Adipocyte (in vitro differentiated cells): ENCODE measurements at regions not wholly inside any gene's neighbourhood (a gene's known extent, or its start where the extent isn't known, plus 50 kb on each side); places are given as distances from the start of the nearest gene placed in this dataset.
A peak's percentile ranks its signal among the peaks of the same experiment; 100 is the strongest.

Experiments
- DNase-seq: peaks from one replicate; pipeline ENCODE4 v3.0.0-alpha.2; 2015; ENCODE audit warnings: low read depth
- H3K27me3 ChIP-seq: replicated peaks from 2 replicates; pipeline ENCODE4 v1.7.0; 2013; ENCODE audit warnings: mild to moderate bottlenecking, low read length, moderate library complexity; ENCODE audit not compliant: control insufficient read depth, insufficient read depth
- H3K36me3 ChIP-seq: 2 replicates; pipeline ENCODE4 v1.7.0; 2013; ENCODE audit warnings: low read length, mild to moderate bottlenecking, moderate library complexity; ENCODE audit not compliant: control insufficient read depth, insufficient read depth, severe bottlenecking
- H3K4me1 ChIP-seq: 2 replicates; pipeline ENCODE4 v1.7.0; 2013; ENCODE audit warnings: mild to moderate bottlenecking, low read length, moderate library complexity; ENCODE audit not compliant: control insufficient read depth, insufficient read depth
- H3K4me3 ChIP-seq: 2 replicates; pipeline ENCODE4 v1.7.0; 2013; ENCODE audit warnings: mild to moderate bottlenecking, low read length, moderate library complexity
- H3K9ac ChIP-seq: 2 replicates; pipeline ENCODE4 v1.7.0; 2013; ENCODE audit warnings: mild to moderate bottlenecking, low read length, moderate library complexity
- H3K9me3 ChIP-seq: 2 replicates; pipeline ENCODE4 v1.7.0; 2013; ENCODE audit warnings: mild to moderate bottlenecking, low read length, moderate library complexity; ENCODE audit not compliant: control insufficient read depth

DNA sequence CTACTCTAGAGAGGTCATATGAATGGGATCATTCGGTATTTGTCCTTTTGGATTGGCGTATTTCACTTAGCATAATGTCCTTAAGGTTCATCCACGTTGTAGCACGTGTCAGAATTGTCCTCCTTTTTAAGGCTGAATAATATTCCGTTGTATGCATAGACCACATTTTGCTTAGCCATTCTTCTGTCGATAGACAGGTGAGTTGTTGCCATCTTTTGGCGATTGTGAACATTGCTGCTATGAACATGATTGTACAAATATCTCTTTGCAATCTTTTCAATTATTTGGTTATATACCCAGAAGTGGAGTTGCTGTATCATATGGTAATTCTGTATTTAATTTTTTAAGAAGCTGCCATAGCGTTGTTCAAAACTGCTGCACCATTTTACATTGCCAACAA is 52.4 kb upstream of the GOLGA8J start:
- no peaks in the 10 kb centered on the region for H3K36me3 ChIP-seq

DNA sequence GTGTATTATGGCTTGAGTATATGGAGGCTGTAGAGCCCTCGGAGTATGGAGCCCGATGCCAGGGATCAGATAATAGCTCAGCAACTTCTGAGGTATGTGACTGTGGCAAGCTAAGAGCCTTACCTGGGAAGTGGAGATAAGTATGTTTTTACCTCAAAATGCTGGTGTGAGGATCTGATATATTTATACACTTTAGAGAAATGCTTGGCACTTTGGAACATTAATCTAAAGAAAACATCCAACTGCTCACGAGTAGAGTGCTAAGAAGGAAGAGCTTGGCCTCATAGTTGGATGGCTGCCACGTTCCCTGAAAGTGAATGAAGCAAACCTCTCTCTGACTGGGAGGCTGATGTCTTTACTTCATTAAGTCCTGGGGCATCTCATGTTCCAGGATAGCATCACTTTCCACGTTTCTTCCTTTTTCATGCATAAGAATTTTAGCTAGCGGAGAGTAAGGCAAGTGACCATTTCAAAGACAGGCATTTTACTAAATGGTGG is 58.9 kb upstream of the GOLGA8J start:
- Histone ChIP-seq H3K27me3 (peaks cover 13% of the 10 kb centered on the region), H3K9ac (no peak overlapping the region), H3K36me3 (no peaks in the 10 kb centered on the region), H3K4me3 (no peak overlapping the region), H3K4me1 (peaks cover 5% of the 10 kb centered on the region), H3K9me3 (peaks cover 4% of the 10 kb centered on the region)
- DNase-seq: peak; percentile 59

More for the DNA sequence above, 52.4 kb upstream of the GOLGA8J start:
- no peak for DNase-seq
- H3K9ac ChIP-seq: no peak overlapping the region
- peaks cover 32% of the 10 kb centered on the region for H3K27me3 ChIP-seq
- no peaks in the 10 kb centered on the region for H3K4me1 ChIP-seq
- peaks cover 9% of the 10 kb centered on the region for H3K9me3 ChIP-seq
- no peak overlapping the region for H3K4me3 ChIP-seq

DNA sequence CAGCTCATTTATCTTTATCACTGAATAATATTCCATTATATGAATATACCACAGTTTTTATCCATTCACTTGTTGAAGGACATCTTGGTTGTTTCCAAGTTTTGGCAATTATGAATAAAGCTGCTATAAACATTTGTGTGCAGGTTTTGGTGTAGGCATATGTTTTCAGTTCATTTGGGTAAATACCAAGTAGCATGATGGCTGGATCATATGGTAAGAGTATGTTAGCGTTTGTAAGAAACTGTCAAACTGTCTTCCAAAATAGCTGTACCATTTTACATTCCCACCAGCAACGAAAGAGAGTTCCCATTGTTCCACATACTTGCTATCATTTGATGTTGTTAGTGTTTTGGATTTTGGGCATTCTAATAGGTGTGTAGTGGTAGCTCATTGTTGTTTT is 72.0 kb upstream of the GOLGA8J start:
- H3K36me3 ChIP-seq: no peaks in the 10 kb centered on the region
- peaks cover 22% of the 10 kb centered on the region for H3K27me3 ChIP-seq
- H3K4me1 ChIP-seq: no peaks in the 10 kb centered on the region
- no peak overlapping the region for H3K9ac ChIP-seq
- H3K4me3 ChIP-seq: no peak overlapping the region
- peaks cover 7% of the 10 kb centered on the region for H3K9me3 ChIP-seq
- no peak for DNase-seq

DNA sequence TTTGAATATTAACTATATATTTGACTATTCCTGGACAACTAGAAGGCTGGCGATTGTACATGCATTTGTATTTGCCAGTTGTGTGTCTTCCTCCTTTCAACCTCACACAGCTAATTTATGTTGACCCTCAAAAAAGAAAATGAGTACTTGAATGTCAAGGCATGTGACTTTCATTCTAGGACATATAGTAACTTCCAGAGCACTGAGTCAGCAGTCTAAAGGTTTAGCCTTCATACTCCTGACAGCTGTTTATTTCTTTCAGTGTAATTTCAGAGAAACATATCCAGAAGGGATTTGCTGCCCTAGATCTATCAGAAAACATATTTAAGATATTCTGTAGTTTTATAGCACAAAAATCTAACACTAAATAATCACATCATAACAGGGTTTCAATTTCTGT is 74.6 kb upstream of the GOLGA8J start:
- Histone ChIP-seq H3K9ac (no peak overlapping the region), H3K4me1 (no peaks in the 10 kb centered on the region), H3K27me3 (peaks cover 39% of the 10 kb centered on the region), H3K36me3 (no peaks in the 10 kb centered on the region), H3K4me3 (no peak overlapping the region), H3K9me3 (peaks cover 7% of the 10 kb centered on the region)
- DNase-seq: peak; percentile 2

DNA sequence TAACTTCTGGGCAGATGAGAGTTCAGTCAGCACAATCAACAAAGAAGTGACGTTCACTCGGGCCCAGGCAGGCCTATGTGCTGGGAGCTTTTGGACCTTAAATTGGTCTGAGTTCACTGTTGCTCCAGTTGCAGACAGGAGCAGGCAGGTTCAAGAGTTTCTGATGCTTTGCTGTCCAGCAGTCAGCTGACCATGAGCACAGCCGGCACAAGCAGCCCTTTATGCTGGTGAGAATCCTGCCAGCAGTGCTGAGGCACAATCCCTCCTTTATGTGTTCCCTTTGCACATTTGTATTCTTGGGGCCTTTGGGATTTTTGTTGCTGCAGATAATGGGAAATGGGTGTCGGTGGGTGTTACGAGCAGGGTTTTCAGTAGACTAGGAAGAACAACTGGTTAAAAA is 81.2 kb upstream of the GOLGA8J start:
- peaks cover 27% of the 10 kb centered on the region for H3K27me3 ChIP-seq
- no peak for DNase-seq
- no peaks in the 10 kb centered on the region for H3K9me3 ChIP-seq
- H3K4me3 ChIP-seq: no peak overlapping the region
- H3K9ac ChIP-seq: no peak overlapping the region
- H3K36me3 ChIP-seq: no peaks in the 10 kb centered on the region
- H3K4me1 ChIP-seq: no peaks in the 10 kb centered on the region

DNA sequence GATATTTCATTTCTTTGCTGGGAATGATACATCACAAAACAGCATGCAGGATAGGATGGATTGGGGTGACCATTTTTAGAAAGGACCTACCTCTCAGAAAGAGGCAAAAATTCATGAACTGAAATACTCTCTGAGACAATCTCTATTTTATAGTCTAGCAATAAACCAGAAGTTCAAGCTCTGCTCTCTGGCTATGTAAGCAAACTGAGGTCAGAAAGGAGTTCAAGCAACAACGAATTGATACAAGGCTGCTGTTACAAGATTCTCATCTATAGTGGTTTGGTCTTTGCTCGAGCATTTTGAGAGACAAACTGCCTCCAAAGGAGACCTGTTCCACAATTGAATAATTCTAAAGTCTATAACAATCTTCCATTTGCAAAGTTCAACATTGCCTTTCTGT is 84.7 kb upstream of the GOLGA8J start:
- Histone ChIP-seq H3K36me3 (no peaks in the 10 kb centered on the region), H3K9me3 (no peaks in the 10 kb centered on the region)

DNA sequence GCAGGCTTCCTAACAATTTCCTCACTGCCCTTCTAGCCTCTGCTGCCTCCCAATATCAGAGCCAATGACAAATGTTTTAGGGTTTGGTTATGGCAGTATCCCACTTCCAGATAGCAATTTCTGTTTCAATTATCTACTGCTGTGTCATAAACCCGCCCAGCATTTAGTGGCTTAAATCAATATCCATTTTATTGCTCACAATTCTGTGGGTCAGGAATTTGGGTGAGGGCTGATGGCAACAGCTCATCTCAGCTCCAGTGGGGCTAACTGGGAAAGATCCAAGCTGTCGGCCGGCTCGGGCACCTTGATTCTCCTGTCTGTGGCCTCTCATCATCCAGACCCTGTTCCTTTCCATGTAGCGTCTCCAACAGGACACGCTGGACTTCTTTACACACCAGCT is 85.3 kb upstream of the GOLGA8J start:
- Histone ChIP-seq H3K9ac (no peak overlapping the region), H3K36me3 (no peaks in the 10 kb centered on the region), H3K4me3 (no peak overlapping the region), H3K9me3 (no peaks in the 10 kb centered on the region), H3K4me1 (no peaks in the 10 kb centered on the region), H3K27me3 (peaks cover 15% of the 10 kb centered on the region)
- DNase-seq: no peak

More for the DNA sequence above, 84.7 kb upstream of the GOLGA8J start:
- no peak for DNase-seq
- Histone ChIP-seq H3K9ac (no peak overlapping the region), H3K27me3 (peaks cover 15% of the 10 kb centered on the region), H3K4me3 (no peak overlapping the region), H3K4me1 (no peaks in the 10 kb centered on the region)

DNA sequence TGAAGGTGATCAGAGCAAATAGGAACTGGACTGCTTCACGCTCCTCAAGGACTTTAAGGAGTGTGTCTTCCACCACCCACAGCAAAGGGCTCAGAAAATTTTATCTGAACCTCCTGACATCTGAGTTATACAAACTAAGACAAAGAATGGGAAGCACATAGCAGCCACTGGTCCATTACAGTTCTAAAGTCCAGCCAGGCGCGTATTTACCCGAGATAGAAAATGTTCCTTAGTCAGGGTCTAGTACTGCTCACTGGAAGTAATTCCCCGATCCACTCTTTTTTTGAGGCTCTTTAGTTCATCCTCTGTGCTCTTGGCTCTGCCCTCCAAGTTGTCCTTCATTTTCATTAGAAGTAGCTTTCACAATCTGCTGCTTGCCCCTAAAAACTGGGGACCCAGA is 88.5 kb upstream of the GOLGA8J start:
- Histone ChIP-seq H3K4me3 (no peak overlapping the region), H3K4me1 (no peaks in the 10 kb centered on the region), H3K36me3 (no peaks in the 10 kb centered on the region), H3K9me3 (no peaks in the 10 kb centered on the region), H3K27me3 (peaks cover 21% of the 10 kb centered on the region), H3K9ac (no peak overlapping the region)
- DNase-seq: no peak

DNA sequence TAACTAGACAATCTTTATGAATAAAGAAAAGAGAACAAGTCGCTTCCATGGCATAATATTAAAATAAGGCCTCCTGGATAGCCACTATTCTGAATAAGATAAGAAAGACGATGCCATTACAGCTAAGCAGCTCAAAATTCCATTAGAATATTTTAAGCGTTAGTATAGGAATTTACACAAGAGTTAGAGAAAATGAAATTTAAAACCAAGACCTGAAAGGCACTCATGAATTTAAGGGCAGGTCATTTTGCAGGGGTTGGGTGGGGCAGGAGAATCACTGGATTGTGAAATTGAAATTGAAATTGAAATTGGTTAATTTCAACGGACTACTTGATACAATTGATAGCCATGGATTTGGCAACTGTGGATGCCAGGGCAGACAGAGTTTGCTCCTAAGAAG is 91.8 kb upstream of the GOLGA8J start:
- Histone ChIP-seq H3K4me1 (no peaks in the 10 kb centered on the region), H3K9ac (no peak overlapping the region), H3K36me3 (no peaks in the 10 kb centered on the region), H3K9me3 (no peaks in the 10 kb centered on the region), H3K4me3 (no peak overlapping the region), H3K27me3 (peaks cover 25% of the 10 kb centered on the region)
- no peak for DNase-seq

DNA sequence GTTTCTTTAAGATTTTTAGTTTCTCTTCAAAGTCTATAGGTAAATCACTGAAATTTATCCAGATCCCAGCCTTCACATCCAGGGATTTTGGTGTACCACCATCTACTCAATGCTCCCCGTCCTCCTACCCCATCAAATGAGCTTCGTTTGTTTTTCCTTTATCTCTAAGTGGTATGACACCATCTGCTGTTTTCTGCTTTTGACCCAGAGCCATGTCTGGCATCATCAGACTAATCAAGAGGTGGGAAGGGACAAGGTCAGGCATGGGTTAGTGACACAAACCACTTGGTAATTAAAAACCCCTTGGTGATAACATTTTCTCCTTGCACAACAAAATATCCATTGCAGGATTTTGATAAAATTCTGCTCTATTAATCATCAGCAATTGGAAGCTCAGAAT is 92.7 kb upstream of the GOLGA8J start:
- Histone ChIP-seq H3K27me3 (peaks cover 28% of the 10 kb centered on the region), H3K9ac (no peak overlapping the region), H3K9me3 (no peaks in the 10 kb centered on the region), H3K4me1 (no peaks in the 10 kb centered on the region), H3K4me3 (no peak overlapping the region), H3K36me3 (no peaks in the 10 kb centered on the region)
- no peak for DNase-seq

DNA sequence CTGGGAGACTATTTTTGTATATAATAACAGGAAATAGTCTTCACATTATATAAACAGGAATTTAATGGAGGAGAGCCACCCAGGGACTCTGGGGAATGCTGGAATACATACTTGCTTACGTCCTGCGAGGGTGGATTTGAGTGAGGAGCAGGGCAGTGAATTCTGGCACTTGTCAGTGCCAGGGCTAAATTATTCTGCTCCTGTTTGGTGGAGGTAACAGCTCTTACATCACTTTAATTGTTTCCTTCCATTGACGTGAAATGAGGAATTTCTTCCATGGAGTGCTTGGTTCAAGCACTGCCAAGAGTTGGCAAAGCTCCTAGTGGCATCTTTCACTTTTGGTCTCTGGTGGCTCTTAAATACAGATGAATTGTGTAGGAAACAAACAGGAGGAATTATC is 94.1 kb upstream of the GOLGA8J start:
- DNase-seq: no peak
- Histone ChIP-seq H3K36me3 (no peaks in the 10 kb centered on the region), H3K4me3 (no peak overlapping the region), H3K9me3 (no peaks in the 10 kb centered on the region), H3K27me3 (peaks cover 33% of the 10 kb centered on the region), H3K4me1 (no peaks in the 10 kb centered on the region), H3K9ac (no peak overlapping the region)

DNA sequence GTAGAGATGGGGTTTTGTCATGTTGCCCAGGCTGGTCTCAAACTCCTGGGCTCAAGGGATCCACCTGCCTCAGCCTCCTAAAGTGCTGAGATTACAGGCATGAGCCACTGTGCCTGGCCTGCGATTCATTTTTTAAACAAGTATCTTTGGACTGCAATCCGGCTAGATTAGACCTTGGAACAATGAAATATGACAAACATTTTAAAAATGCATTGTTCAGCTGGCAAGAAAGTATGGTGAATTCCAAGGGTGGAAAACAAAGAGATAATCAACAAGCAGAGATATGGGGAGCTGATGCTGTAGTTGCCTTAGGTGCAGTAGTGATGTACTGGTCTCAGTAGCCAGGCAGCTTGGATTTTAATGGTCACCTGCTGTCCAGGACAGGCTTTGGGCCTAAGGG is 95.8 kb upstream of the GOLGA8J start:
- H3K36me3 ChIP-seq: no peaks in the 10 kb centered on the region
- H3K9me3 ChIP-seq: no peaks in the 10 kb centered on the region
- no peak for DNase-seq
- H3K4me1 ChIP-seq: no peaks in the 10 kb centered on the region
- no peak overlapping the region for H3K9ac ChIP-seq
- H3K4me3 ChIP-seq: no peak overlapping the region
- H3K27me3 ChIP-seq: peaks cover 31% of the 10 kb centered on the region
